ENCODE measurements at regions not wholly inside any gene's neighbourhood (a gene's known extent, or its start where the extent isn't known, plus 50 kb on each side); places are given as distances from the start of the nearest gene placed in this dataset.

GRCh38 chr1:243964915-243965314 is 86.2 kb upstream of the ZBTB18 start:
- Histone ChIP-seq H3K27me3 (no peaks in the 10 kb centered on the region), H3K9me3 (no peaks in the 10 kb centered on the region), H3K4me1 (peaks cover 0 to 17% (median 0%) of the 10 kb centered on the region in 9 donors), H3K36me3 (no peaks in the 10 kb centered on the region), H3K4me3 (no peak overlapping the region), H3K27ac (no peak overlapping the region)
- intact Hi-C loops (cut with DNase I), result no loop called here
- 96 to 100% methylated on average over 2 of the region's 2 CpGs for WGBS, 2 donors
- DNase-seq (no peak), ATAC-seq (no peak)
- TF ChIP-seq, protein P1, sequence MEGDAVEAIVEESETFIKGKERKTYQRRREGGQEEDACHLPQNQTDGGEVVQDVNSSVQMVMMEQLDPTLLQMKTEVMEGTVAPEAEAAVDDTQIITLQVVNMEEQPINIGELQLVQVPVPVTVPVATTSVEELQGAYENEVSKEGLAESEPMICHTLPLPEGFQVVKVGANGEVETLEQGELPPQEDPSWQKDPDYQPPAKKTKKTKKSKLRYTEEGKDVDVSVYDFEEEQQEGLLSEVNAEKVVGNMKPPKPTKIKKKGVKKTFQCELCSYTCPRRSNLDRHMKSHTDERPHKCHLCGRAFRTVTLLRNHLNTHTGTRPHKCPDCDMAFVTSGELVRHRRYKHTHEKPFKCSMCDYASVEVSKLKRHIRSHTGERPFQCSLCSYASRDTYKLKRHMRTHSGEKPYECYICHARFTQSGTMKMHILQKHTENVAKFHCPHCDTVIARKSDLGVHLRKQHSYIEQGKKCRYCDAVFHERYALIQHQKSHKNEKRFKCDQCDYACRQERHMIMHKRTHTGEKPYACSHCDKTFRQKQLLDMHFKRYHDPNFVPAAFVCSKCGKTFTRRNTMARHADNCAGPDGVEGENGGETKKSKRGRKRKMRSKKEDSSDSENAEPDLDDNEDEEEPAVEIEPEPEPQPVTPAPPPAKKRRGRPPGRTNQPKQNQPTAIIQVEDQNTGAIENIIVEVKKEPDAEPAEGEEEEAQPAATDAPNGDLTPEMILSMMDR (IDR thresholded peaks at IDR 0.05), result no peak

DNA sequence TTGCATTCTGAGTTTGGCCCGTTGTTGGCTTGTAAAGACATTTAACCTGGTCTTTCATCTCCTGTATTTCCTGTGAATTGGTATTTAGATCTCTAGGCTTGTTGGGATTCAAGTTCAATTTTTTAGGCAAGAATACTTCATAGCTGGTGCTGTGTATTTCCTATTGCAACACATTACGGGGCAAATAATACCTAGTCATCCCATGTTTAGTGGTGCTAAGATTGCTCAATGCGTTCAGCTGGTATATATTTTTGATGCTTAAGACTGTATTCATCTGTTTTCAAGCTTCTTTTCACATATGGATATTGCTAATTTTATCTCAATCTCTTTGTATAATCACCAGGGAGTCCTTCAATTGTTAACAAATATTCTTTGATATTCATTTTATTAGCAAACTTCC is 87.5 kb upstream of the ZBTB18 start:
- Histone ChIP-seq H3K36me3 (no peaks in the 10 kb centered on the region), H3K4me1 (peaks cover 0 to 5% (median 0%) of the 10 kb centered on the region in 9 donors), H3K27ac (no peak overlapping the region), H3K9me3 (no peaks in the 10 kb centered on the region), H3K4me3 (no peak overlapping the region), H3K27me3 (peaks cover 0 to 11% (median 0%) of the 10 kb centered on the region in 7 donors)
- DNase-seq (no peak), ATAC-seq (no peak)
- intact Hi-C loops (cut with DNase I), result no loop called here
- 80 to 83% methylated on average over 3 of the region's 3 CpGs for WGBS, 2 donors
- TF ChIP-seq, protein P1 (IDR thresholded peaks at IDR 0.05), result no peak

DNA sequence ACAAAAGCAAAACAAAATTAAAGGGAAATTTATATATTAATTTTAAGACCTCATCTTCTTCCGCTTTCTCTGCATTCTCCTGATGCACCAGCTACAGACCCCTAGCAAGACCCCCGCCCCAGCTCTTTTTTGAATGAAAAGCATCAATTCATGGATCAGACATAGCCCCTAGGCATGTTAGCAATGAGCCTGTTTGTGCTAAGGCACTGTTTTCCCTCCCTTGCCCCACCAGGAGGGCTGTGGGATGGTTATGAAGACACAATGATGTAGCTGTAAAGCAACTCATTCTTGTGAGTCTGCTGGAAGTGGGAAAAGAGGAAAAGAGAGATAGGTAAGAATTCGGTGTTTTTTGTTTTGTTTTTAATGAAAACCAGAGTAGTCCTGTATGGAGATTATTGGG is 88.5 kb upstream of the ZBTB18 start:
- intact Hi-C loops (cut with DNase I), result no loop called here
- TF ChIP-seq, protein P1 (IDR thresholded peaks at IDR 0.05), result no peak
- 90% methylated on average over 3 of the region's 3 CpGs for WGBS, 2 donors
- no peaks in the 10 kb centered on the region for H3K36me3 ChIP-seq
- no peak for DNase-seq
- H3K9me3 ChIP-seq, result no peaks in the 10 kb centered on the region
- no peak overlapping the region for H3K27ac ChIP-seq
- no peaks in the 10 kb centered on the region for H3K4me1 ChIP-seq
- ATAC-seq, result no peak
- no peak overlapping the region for H3K4me3 ChIP-seq
- H3K27me3 ChIP-seq, result peaks cover 0 to 22% (median 0%) of the 10 kb centered on the region in 7 donors

- H3K27me3 ChIP-seq, result peaks cover 0 to 22% (median 0%) of the 10 kb centered on the region in 7 donors
- 53 to 74% methylated on average over 2 of the region's 2 CpGs for WGBS, 2 donors
- H3K27ac ChIP-seq, result no peak overlapping the region
- intact Hi-C loops (cut with DNase I), result no loop called here
- no peaks in the 10 kb centered on the region for H3K9me3 ChIP-seq
- DNase-seq (no peak), ATAC-seq (no peak)
- no peak overlapping the region for H3K4me3 ChIP-seq
- TF ChIP-seq, protein P1 (IDR thresholded peaks at IDR 0.05), result no peak
- H3K36me3 ChIP-seq, result no peaks in the 10 kb centered on the region
- no peaks in the 10 kb centered on the region for H3K4me1 ChIP-seq
These were observed 91.1 kb upstream of the ZBTB18 start for GRCh38 chr1:243959998-243960397.

- intact Hi-C loops (cut with DNase I), result no loop called here
- H3K36me3 ChIP-seq, result no peaks in the 10 kb centered on the region
- TF ChIP-seq, protein P1 (IDR thresholded peaks at IDR 0.05), result no peak
These were observed 93.9 kb upstream of the ZBTB18 start for GRCh38 chr1:243957141-243957540.

More at GRCh38 chr1:243957141-243957540, 93.9 kb upstream of the ZBTB18 start:
- no peaks in the 10 kb centered on the region for H3K9me3 ChIP-seq
- no peak overlapping the region for H3K4me3 ChIP-seq
- no peak overlapping the region for H3K27ac ChIP-seq
- H3K27me3 ChIP-seq, result peaks cover 0 to 27% (median 4%) of the 10 kb centered on the region in 7 donors
- ATAC-seq, result no peak
- no peak for DNase-seq
- H3K4me1 ChIP-seq, result no peaks in the 10 kb centered on the region

All from heart right ventricle (tissue), 16 donors.